Stomach smooth muscle (tissue), 2 donors: ENCODE measurements at regions not wholly inside any gene's neighbourhood (a gene's known extent, or its start where the extent isn't known, plus 50 kb on each side); places are given as distances from the start of the nearest gene placed in this dataset.

Source experiments
- H3K27ac ChIP-seq: one replicate; pipeline ENCODE4 v1.7.0; 2013; ENCODE audit warnings: mild to moderate bottlenecking, low read length, inconsistent platforms
- H3K27me3 ChIP-seq, 2 donors: one replicate each; pipeline ENCODE4 v1.7.0; 2013; ENCODE audit warnings: low read length in 2 of 2; ENCODE audit not compliant: insufficient read depth in 2 of 2, control insufficient read depth in 1 of 2
- H3K36me3 ChIP-seq, 2 donors: one replicate each; pipeline ENCODE4 v1.7.0; 2013; ENCODE audit warnings: low read length in 2 of 2; ENCODE audit not compliant: control insufficient read depth in 2 of 2, insufficient read depth in 2 of 2
- H3K4me1 ChIP-seq: one replicate; pipeline ENCODE4 v1.7.0; 2013; ENCODE audit warnings: low read length; ENCODE audit not compliant: control insufficient read depth, insufficient read depth
- H3K4me3 ChIP-seq, 2 donors: one replicate each; pipeline ENCODE4 v1.7.0; 2013; ENCODE audit warnings: low read length in 2 of 2
- H3K9ac ChIP-seq, 2 donors: one replicate each; pipeline ENCODE4 v1.7.0; 2013; ENCODE audit warnings: low read length in 2 of 2, mild to moderate bottlenecking in 1 of 2
- H3K9me3 ChIP-seq, 2 donors: one replicate each; pipeline ENCODE4 v1.7.0; 2013; ENCODE audit warnings: low read length in 2 of 2; ENCODE audit not compliant: control insufficient read depth in 2 of 2
- donor health status: healthy.
- donor health status: Pancreatic carcinoma.

GRCh38 chr3:101042996-101043686, 49.9 kb upstream of the ABI3BP start:
- no peaks in the 10 kb centered on the region for H3K9me3 ChIP-seq
- H3K27me3 ChIP-seq = no peaks in the 10 kb centered on the region
- H3K4me3 ChIP-seq = no peak overlapping the region
- no peak overlapping the region for H3K27ac ChIP-seq
- H3K36me3 ChIP-seq = no peaks in the 10 kb centered on the region
- no peaks in the 10 kb centered on the region for H3K4me1 ChIP-seq
- H3K9ac ChIP-seq = no peak overlapping the region
